ENCODE measurements at regions not wholly inside any gene's neighbourhood (a gene's known extent, or its start where the extent isn't known, plus 50 kb on each side); places are given as distances from the start of the nearest gene placed in this dataset.

GRCh38 chr4:133997436-133997835 is 204.2 kb downstream of the PABPC4L start:
- no peak for TF ChIP-seq RFX5 (IDR thresholded peaks at IDR 0.05)
- TF ChIP-seq, protein P1, sequence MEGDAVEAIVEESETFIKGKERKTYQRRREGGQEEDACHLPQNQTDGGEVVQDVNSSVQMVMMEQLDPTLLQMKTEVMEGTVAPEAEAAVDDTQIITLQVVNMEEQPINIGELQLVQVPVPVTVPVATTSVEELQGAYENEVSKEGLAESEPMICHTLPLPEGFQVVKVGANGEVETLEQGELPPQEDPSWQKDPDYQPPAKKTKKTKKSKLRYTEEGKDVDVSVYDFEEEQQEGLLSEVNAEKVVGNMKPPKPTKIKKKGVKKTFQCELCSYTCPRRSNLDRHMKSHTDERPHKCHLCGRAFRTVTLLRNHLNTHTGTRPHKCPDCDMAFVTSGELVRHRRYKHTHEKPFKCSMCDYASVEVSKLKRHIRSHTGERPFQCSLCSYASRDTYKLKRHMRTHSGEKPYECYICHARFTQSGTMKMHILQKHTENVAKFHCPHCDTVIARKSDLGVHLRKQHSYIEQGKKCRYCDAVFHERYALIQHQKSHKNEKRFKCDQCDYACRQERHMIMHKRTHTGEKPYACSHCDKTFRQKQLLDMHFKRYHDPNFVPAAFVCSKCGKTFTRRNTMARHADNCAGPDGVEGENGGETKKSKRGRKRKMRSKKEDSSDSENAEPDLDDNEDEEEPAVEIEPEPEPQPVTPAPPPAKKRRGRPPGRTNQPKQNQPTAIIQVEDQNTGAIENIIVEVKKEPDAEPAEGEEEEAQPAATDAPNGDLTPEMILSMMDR (IDR thresholded peaks at IDR 0.05), result no peak
- TF ChIP-seq KDM1A (IDR thresholded peaks at IDR 0.05; ENCODE audit: low read depth), result no peak
- no peak for TF ChIP-seq MYC (IDR thresholded peaks at IDR 0.05; ENCODE audit: borderline replicate concordance, low read length)
- no peak for TF ChIP-seq POLR2A (IDR thresholded peaks at IDR 0.05; ENCODE audit: low read length)
- TF ChIP-seq REST (IDR thresholded peaks at IDR 0.05), result no peak
- TF ChIP-seq USF2 (IDR thresholded peaks at IDR 0.05), result no peak
- TF ChIP-seq ESRRA (IDR thresholded peaks at IDR 0.05; ENCODE audit: borderline replicate concordance, low read length), result no peak
- TF ChIP-seq RARB (CRISPR knock-in tag; IDR thresholded peaks at IDR 0.05), result no peak

Measured in A549 (cell line).